ENCODE measurements at regions not wholly inside any gene's neighbourhood (a gene's known extent, or its start where the extent isn't known, plus 50 kb on each side); places are given as distances from the start of the nearest gene placed in this dataset.

DNA sequence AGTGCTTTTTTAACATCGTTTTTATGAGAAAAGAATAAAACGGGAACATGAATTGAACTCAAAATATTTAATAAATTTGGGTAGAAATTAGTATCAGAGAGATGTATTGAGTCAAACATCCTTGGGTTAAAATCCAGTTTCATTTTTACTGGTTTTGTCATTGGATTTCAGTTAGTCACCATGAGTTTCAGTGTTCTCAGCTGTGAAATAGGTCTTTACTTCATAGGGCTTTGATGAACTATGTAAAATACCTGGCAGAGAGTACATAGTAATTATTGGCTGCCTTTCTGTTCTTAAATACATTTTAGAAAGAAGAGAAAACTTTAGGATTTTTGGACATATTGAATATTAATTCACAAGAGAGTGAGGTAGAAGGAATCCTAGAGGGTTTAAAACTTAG, 105.8 kb downstream of the TANC2 start:
- TF ChIP-seq YY1 (IDR thresholded peaks at IDR 0.05; ENCODE audit: insufficient read depth, insufficient read length): no peak
- TF ChIP-seq SUZ12 (IDR thresholded peaks at IDR 0.05; ENCODE audit: extremely low read depth, insufficient read depth, insufficient read length): no peak

Measured in NT2/D1 (cell line).